Tibial nerve (tissue), 4 donors: ENCODE measurements at regions not wholly inside any gene's neighbourhood (a gene's known extent, or its start where the extent isn't known, plus 50 kb on each side); places are given as distances from the start of the nearest gene placed in this dataset.

Source experiments
- CTCF ChIP-seq, 5 experiments: fragments of 200-600 bp in 3 of 5; fragments of 450-650 bp in 2 of 5; sonication (generic) in 3 of 5; IDR thresholded peaks; one replicate each; pipeline ENCODE4 v1.5.1; 2016 to 2019; ENCODE audit warnings: antibody characterized with exemption in 5 of 5, mild to moderate bottlenecking in 3 of 5, moderate library complexity in 2 of 5
- EP300 ChIP-seq, 2 donors: sonication (generic); formaldehyde crosslinking; IDR thresholded peaks; one replicate each; pipeline ENCODE4 v1.6.1; 2017; ENCODE audit warnings: antibody characterized with exemption in 2 of 2, mild to moderate bottlenecking in 1 of 2
- POLR2A ChIP-seq, 2 donors: fragments of 450-650 bp; IDR thresholded peaks; one replicate each; pipeline ENCODE4 v1.6.1; 2017; ENCODE audit warnings: antibody characterized with exemption in 2 of 2, mild to moderate bottlenecking in 2 of 2, moderate library complexity in 2 of 2

DNA sequence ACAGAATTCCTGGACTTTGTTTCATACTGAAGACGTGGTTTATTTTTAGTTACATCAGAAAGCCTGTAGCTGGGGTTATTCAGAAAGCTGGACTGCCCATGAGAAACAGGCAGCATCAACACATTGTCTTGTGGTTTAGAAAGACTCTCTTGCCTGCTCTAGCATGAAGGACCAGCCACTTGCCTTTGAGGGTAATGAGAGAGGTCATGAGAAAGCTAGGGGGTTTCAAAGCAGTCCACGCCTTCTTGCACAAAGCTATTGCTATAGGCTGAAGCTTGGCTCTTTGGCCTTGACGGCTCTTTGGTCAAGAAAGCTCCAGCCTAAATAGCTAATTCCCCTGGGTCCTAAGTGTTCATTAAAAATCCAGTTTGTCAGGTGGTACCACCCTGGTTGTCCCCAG is 208.1 kb downstream of the PRDM2 start:
- TF ChIP-seq POLR2A (IDR thresholded peaks at IDR 0.05) (no peak), CTCF (IDR thresholded peaks at IDR 0.05) (no peak), EP300 (IDR thresholded peaks at IDR 0.05) (no peak)
